Caki2 (cell line): ENCODE measurements at regions not wholly inside any gene's neighbourhood (a gene's known extent, or its start where the extent isn't known, plus 50 kb on each side); places are given as distances from the start of the nearest gene placed in this dataset.
"Not testable (repeated sequence)": the region's sequence is repeated elsewhere in the genome, so short reads cannot be mapped to it uniquely, and the experiment has no call there.

Source experiments
- DNase-seq: peaks from one replicate; pipeline ENCODE4 v3.0.0-alpha.2; 2015; ENCODE audit warnings: low read depth
- in situ Hi-C: cut with HindIII; loops from 2 replicates; pipeline ENCODE4 v1.10.0; 2016; ENCODE audit warnings: low sequenced_read_pairs, low pct_unique_long_range_greater_than_20kb, mixed read lengths

- no peak for DNase-seq
These were observed 67.3 kb upstream of the OLIG2 start for GRCh38 chr21:32958288-32959002.

GRCh38 chr21:32962268-32962667 lies 63.5 kb upstream of the OLIG2 start:
- in situ Hi-C loops: no loop called here
- no peak for DNase-seq

More at GRCh38 chr21:32958288-32959002, 67.3 kb upstream of the OLIG2 start:
- in situ Hi-C loops: no loop called here

GRCh38 chr21:32965129-32965680 lies 60.5 kb upstream of the OLIG2 start:
- in situ Hi-C loops: no loop called here
- no peak for DNase-seq

- DNase-seq: no peak
- in situ Hi-C loops: no loop called here
These were observed 59.6 kb upstream of the OLIG2 start for GRCh38 chr21:32966120-32966519.

GRCh38 chr21:32968103-32968502 lies 57.6 kb upstream of the OLIG2 start:
- DNase-seq, in situ Hi-C loops: not testable (repeated sequence)

- in situ Hi-C loops: no loop called here
- no peak for DNase-seq
These were observed 51.1 kb upstream of the OLIG2 start for GRCh38 chr21:32974653-32975052.

GRCh38 chr21:32975811-32976431 lies 49.8 kb upstream of the OLIG2 start:
- no peak for DNase-seq
- in situ Hi-C loops: no loop called here
